ES-I3 (cell line): ENCODE measurements at regions not wholly inside any gene's neighbourhood (a gene's known extent, or its start where the extent isn't known, plus 50 kb on each side); places are given as distances from the start of the nearest gene placed in this dataset.

Experiments
- H3K36me3 ChIP-seq: 2 replicates; pipeline ENCODE4 v1.6.1; 2013; ENCODE audit warnings: mild to moderate bottlenecking, low read length, control low read depth, moderate library complexity; ENCODE audit not compliant: insufficient read depth
- H3K4me1 ChIP-seq: 2 replicates; pipeline ENCODE4 v1.6.1; 2013; ENCODE audit warnings: mild to moderate bottlenecking, control low read depth, low read length; ENCODE audit not compliant: insufficient read depth
- H3K9ac ChIP-seq: 2 replicates; pipeline ENCODE4 v1.6.1; 2013; ENCODE audit warnings: low read depth, mild to moderate bottlenecking, low read length, moderate library complexity
- H3K9me3 ChIP-seq: 2 replicates; pipeline ENCODE4 v1.6.1; 2013; ENCODE audit warnings: mild to moderate bottlenecking, low read length, moderate library complexity; ENCODE audit not compliant: control insufficient read depth, insufficient read depth

DNA sequence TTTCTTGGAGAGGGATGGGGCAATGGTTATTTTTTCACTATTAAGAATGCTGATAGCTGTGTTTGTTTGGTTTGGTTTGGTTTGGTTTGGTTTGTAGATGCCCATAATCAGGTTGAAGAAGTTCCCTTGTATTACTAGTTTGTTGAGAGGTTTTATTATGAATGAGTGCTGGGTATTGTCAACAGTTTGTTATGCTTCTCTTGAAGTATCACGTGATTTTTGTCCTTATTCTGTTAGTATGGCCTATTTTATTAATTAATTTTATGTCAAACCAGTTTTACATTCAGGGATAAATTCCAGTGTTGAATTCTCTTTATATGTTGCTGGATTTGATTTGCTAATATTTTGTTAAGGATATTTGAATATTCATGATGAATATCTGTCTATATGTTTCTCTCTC, 449.8 kb upstream of the NWD2 start:
- no peaks in the 10 kb centered on the region for H3K9me3 ChIP-seq
- no peak overlapping the region for H3K9ac ChIP-seq
- H3K4me1 ChIP-seq = no peaks in the 10 kb centered on the region
- H3K36me3 ChIP-seq = no peaks in the 10 kb centered on the region

DNA sequence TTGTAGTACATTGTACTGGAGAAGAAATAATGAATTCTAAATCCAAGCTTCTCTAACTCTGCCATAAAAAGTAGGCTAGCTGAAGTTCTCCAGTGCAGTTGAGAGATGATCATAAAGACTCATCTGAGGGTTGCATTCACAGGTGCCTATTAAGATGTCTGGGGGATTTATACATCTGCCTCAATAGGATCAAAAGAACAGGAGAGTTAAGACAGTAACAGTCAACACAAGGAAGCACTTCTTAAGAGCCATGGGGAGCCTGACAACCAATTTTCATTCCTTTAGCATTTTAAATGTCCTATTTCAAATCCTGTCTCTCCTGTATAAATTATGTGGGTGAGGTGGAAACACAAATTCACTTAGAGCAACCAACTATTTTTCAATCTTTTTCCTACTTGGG, 432.4 kb upstream of the NWD2 start:
- peaks cover 9% of the 10 kb centered on the region; the same call in 1 of the 2 replicates for H3K4me1 ChIP-seq
- H3K9me3 ChIP-seq = no peaks in the 10 kb centered on the region
- no peaks in the 10 kb centered on the region for H3K36me3 ChIP-seq
- H3K9ac ChIP-seq = no peak overlapping the region

DNA sequence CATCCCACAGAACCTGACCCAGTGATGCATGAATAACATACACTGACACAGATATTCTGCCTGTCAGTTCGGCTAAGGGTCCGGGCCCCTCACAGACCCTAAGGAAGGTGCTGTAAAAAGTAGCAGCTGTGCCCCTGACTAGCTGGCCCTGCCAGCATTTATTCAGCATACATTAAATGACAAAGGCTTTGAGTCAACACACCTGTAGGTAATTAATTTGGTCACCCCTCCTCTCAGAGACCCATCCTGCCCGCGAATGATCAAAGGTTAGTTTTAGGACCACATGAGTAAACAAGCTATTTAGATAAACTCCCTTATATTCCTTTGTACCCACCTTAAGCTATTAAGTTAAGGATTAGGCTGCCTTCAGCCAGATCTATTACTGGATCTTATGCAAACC, 429.0 kb upstream of the NWD2 start:
- H3K9ac ChIP-seq = no peak overlapping the region
- H3K36me3 ChIP-seq = no peaks in the 10 kb centered on the region
- H3K4me1 ChIP-seq = peaks cover 9% of the 10 kb centered on the region; the same call in 1 of the 2 replicates
- H3K9me3 ChIP-seq = no peaks in the 10 kb centered on the region

DNA sequence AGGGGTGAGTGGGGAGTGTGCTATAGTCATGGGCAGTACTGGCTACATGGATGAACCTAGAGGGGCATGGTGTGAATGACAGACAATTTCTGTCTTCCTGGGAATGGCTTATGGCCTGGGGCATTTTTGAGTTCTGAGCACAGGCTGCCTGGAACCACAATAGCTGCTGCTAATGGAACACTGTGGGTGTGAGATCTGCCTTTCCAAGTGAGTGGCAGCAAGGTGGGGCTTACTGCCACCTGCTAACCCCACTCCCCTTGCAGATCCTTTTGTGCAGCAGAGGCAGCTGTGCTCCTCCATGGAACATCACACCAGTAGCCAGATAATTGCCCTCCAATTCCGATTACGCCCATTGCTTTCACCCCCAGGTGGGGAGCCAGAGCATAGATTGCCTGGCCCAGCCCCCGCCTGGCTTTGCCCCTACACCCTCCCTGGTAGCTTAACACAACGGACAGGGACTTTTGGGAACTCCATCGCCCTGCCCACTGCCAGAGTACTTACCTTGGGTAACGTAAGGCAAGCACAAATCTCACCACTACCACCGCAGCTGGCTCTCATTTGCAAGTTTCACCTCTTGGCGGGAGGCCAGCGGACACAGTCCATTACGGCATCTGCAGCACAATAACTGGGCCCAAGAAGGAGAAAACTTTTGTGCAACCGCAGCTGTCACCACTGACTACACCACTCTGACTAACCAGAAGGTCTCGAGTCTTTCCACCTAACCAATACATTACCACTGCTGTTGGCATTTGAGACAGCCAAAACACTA, 421.2 kb upstream of the NWD2 start:
- Histone ChIP-seq H3K9me3 (no peaks in the 10 kb centered on the region), H3K36me3 (no peaks in the 10 kb centered on the region), H3K9ac (no peak overlapping the region), H3K4me1 (0 out of 2 replicates have a peak, but pooled peaks cover 3% of the 10 kb centered on the region)

DNA sequence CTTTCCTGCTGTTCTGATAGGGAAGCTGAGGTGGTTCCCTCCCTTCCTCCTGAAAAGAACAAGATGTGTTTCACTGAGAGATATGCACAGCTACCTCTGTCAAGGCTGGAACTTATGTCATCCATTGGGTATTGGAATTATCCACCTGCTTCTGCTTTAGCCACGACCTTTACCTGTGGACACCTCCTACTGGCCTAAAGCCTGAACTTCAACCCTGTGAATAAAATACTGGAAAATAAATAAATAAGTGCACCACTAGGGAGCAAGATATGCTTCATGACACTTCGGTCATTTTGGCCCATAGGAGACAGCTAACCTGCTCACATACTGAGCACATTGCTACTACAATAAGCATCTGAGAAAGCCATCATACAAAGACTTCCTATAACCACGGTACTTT, 419.9 kb upstream of the NWD2 start:
- H3K9me3 ChIP-seq = no peaks in the 10 kb centered on the region; the same call in 1 of the 2 replicates
- H3K9ac ChIP-seq = no peak overlapping the region
- no peaks in the 10 kb centered on the region for H3K36me3 ChIP-seq
- 0 out of 2 replicates have a peak, but pooled peaks cover 3% of the 10 kb centered on the region for H3K4me1 ChIP-seq

DNA sequence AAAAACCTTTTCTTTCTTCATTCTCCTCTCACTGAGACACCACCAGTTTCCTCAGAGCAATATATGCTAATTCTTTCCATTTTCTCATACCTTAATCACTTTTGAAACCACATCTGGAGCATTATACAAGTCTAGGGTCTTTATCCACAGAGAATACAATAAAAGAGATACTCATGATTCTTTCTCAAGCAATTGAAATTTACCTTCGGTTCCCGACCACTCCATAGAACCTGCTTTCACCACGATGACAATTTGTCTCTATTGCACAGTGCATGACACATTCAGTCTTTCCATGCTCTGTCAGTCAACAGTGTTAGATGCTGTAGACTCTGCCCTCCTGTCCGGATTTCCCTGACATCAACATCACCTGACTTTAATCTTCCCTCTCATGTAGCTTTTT, 409.3 kb upstream of the NWD2 start:
- H3K9me3 ChIP-seq = no peaks in the 10 kb centered on the region
- H3K9ac ChIP-seq = no peak overlapping the region
- H3K4me1 ChIP-seq = no peaks in the 10 kb centered on the region
- H3K36me3 ChIP-seq = no peaks in the 10 kb centered on the region

DNA sequence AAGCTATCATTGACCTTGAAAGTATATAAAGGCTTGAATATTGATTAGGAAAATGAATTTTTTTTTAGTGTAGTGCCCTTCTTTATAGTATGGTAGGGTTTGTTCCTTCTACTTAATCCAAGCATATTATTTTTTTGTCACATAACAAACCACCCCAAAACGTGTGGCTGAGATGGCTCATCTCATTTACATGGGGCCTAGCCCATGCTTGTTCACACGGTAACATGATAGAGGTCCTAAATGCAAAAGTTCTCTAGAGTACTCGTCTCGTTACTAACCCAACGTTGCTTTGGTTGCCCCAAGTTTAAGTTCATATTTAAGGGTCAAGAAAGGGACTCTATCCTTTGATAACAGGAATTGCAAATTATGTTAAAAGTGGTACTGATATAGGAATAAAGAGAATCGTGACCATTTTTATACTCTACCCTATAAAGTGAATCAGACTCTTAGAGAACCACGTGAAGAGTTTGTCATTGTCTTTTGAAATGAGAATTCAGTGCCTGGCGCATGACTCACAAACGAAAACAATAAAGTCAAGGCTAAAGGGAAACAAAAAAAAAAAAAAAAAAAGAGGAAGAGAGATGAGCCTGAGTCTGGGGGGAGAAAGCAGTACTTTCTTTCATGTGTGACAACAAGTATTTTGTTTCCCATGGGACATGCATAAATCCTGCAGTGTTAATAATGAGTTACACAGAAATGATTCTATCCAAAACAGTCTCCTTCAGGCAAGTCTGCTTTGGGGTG, 402.8 kb upstream of the NWD2 start:
- H3K4me1 ChIP-seq = peaks cover 16% of the 10 kb centered on the region
- H3K9ac ChIP-seq = no peak overlapping the region; the same call in 1 of the 2 replicates
- no peaks in the 10 kb centered on the region for H3K36me3 ChIP-seq
- no peaks in the 10 kb centered on the region for H3K9me3 ChIP-seq

DNA sequence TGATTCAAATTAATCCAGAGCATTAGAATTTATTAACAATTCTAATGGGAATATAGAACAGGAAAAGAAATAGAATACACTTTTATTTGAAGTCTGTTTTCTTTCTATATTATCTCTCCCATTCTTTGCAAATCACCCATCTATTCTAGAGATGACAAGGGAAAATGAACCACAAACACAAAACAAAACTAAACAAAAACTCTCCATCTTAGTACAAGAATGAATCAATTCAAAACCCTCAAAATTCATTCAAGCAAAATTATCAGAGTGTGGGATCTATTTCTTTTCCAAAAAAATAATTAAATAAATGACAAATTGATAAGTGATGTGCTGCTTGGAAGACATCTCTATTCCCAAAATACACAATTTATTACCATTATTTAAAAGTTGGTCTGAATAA, 400.1 kb upstream of the NWD2 start:
- Histone ChIP-seq H3K9me3 (no peaks in the 10 kb centered on the region), H3K36me3 (no peaks in the 10 kb centered on the region), H3K4me1 (peaks cover 16% of the 10 kb centered on the region), H3K9ac (no peak overlapping the region)

DNA sequence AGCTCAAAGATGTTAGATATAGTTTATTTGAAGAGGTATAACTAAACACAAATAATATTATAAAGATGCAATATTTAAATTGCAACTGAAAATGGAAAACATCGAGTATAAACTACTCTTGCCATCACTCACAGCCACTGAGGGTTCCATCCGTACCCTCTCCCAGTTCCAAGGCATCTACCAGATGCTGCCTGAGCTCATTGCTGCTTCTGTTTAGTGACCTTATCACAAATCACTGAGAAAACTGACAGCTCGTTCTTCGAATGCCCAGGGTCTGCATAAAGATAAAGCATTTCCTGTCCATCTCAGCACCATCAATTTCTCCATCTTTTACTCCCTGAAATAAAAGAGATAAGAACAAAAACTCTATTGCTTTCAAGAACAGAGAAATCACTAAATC, 391.7 kb upstream of the NWD2 start:
- H3K4me1 ChIP-seq = no peaks in the 10 kb centered on the region
- H3K9me3 ChIP-seq = no peaks in the 10 kb centered on the region
- no peaks in the 10 kb centered on the region for H3K36me3 ChIP-seq
- H3K9ac ChIP-seq = no peak overlapping the region

DNA sequence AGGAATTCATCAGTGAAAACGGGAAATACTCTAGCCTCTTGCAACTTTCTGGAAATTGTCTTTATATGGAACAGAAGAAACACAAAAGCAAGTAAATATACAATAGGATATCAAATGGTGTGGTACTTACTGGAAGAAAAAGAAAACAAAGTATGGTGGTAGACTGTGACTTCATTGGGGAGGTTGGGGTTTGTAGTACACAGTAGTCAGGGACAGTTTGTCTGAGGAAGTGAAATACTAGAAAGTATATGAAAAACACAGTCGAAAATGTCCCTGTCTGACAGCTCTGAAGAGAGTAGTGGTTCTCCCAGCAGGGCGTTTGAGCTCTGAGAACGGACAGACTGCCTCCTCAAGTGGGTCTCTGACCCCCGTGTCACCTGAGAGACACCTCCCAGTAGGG, 390.0 kb upstream of the NWD2 start:
- Histone ChIP-seq H3K36me3 (no peaks in the 10 kb centered on the region), H3K4me1 (no peaks in the 10 kb centered on the region), H3K9ac (no peak overlapping the region), H3K9me3 (no peaks in the 10 kb centered on the region)

DNA sequence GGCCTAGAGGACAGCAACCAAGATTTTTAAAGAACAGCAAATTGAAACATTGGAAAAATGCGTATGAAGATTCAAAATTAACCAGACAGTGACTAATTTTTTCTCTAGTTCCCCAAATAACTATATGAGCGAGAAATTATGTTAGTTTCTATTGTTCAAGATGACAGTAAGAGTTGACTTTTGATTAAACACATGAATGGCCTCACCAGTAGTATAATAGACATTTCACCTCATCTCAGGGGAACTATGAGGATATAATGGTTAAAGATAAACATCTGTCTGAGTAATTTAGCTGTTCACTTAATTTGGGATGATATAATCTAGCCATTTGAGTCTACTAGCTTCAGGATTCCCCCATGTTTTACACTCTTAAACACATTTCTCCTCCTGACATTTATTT, 380.9 kb upstream of the NWD2 start:
- no peaks in the 10 kb centered on the region for H3K4me1 ChIP-seq
- no peak overlapping the region for H3K9ac ChIP-seq
- no peaks in the 10 kb centered on the region for H3K36me3 ChIP-seq
- H3K9me3 ChIP-seq = no peaks in the 10 kb centered on the region

DNA sequence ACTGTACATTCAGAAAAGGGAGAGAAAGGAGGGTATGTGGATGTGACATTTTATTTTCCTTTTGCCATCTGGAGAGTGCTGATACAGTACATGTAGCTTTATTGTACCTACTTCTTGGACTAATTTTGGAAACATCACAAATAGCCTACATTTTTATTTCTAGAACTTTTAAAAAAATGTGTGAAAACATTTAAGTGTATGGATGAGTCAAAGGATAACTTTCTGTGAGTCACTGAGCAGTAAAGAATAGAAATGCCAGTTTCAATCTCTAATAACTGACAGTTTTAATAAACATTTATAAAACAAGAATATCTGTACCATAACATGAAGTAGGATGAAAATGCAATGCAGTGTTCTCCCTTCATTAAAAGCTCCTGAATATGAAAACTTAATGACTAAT, 374.4 kb upstream of the NWD2 start:
- H3K36me3 ChIP-seq = no peaks in the 10 kb centered on the region
- no peaks in the 10 kb centered on the region for H3K4me1 ChIP-seq
- no peak overlapping the region for H3K9ac ChIP-seq
- H3K9me3 ChIP-seq = no peaks in the 10 kb centered on the region

DNA sequence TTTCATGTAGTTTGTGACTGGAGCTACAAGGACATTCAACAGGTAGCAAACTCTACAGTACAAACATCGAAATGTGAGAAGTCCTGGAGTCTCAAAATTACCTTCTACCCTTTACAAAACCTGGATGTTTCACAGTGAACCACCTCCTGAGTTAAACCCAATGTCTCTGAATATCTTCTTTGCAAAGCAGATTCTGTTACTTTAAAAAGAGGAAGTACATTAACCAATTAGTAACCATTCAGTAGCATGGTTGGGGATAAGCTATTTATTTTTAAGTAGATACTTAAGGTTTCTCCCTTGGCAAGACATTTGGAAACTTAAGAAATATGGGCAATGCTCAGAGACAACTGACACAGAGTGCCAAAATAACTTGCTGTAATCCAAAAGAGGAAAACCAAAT, 371.9 kb upstream of the NWD2 start:
- Histone ChIP-seq H3K36me3 (no peaks in the 10 kb centered on the region), H3K4me1 (no peaks in the 10 kb centered on the region), H3K9ac (no peak overlapping the region), H3K9me3 (no peaks in the 10 kb centered on the region)

DNA sequence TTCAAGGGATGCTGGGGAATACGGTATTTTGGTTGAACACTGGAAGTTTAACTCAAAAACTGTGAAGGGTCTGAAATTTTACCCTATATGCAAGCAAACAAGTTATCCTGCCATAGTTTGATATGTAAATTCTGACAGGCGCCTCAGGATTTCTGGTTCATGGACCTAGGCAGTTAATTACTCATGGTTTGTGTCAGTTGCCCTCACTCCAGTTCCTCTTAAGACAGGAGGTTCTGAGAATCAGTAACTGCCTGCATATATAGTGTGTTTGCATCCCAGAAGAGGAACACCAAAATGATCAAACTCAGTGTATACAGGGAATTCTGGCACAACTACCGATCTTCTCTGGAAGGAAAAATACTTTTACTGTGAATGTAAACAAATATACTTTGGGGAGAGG, 360.4 kb upstream of the NWD2 start:
- no peaks in the 10 kb centered on the region for H3K9me3 ChIP-seq
- H3K9ac ChIP-seq = no peak overlapping the region
- no peaks in the 10 kb centered on the region for H3K36me3 ChIP-seq
- H3K4me1 ChIP-seq = no peaks in the 10 kb centered on the region

DNA sequence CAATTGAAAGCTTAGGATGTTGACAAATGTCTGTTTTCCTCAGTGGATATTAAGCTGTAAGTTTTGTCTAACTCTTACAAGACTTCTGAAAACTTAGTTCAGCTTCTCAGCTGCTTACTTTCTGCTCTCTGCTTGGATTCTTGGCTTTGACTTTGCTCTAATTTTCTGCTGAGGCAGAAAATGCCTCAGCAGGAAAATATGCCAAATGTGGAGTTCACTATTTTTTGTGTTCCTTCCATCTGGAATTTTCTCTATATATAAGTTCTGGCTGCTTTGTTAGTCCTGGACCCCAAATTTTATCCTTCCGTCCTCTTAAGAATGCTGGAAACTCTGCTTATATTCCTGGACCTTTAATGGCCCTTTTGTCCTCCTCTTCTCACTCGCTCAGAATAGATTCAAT, 352.6 kb upstream of the NWD2 start:
- H3K9ac ChIP-seq = no peak overlapping the region
- no peaks in the 10 kb centered on the region for H3K9me3 ChIP-seq
- no peaks in the 10 kb centered on the region for H3K4me1 ChIP-seq
- no peaks in the 10 kb centered on the region for H3K36me3 ChIP-seq
